WTC11 (cell line): ENCODE measurements at regions not wholly inside any gene's neighbourhood (a gene's known extent, or its start where the extent isn't known, plus 50 kb on each side); places are given as distances from the start of the nearest gene placed in this dataset.

Source experiments
- ATAC-seq: fragments of 200-7000 bp; cut with Tn5 transposase; 2 replicates; pipeline ENCODE4 v1.10.0; 2021; ENCODE audit warnings: mild to moderate bottlenecking, moderate library complexity
- CTCF ChIA-PET: fragments of 300-600 bp; sonication (Branson Sonifier 250); formaldehyde crosslinking; loops from one replicate; lab custom pipeline; 2021; ENCODE audit warnings: antibody characterized with exemption; lab: Charles Lee
- POLR2A ChIA-PET: fragments of 350-600 bp; sonication (Branson Sonifier 250); formaldehyde crosslinking; loops from one replicate; lab custom pipeline; 2021; ENCODE audit warnings: antibody characterized with exemption; lab: Charles Lee
- DNase-seq: peaks from one replicate; pipeline ENCODE4 v3.0.0; 2021; ENCODE audit warnings: low spot score
- H3K27ac Mint-ChIP-seq: 2 replicates; pipeline ENCODE4 v1.8.0; 2021; ENCODE audit warnings: mixed read lengths
- H3K27me3 Mint-ChIP-seq: 2 replicates; pipeline ENCODE4 v1.8.0; 2021; ENCODE audit warnings: low read depth, mild to moderate bottlenecking, moderate library complexity, mixed read lengths
- H3K36me3 Mint-ChIP-seq: 2 replicates; pipeline ENCODE4 v1.8.0; 2021; ENCODE audit warnings: mixed read lengths
- H3K4me1 Mint-ChIP-seq: 2 replicates; pipeline ENCODE4 v1.8.0; 2022; ENCODE audit warnings: mixed read lengths
- H3K4me3 Mint-ChIP-seq: 2 replicates; pipeline ENCODE4 v1.8.0; 2021; ENCODE audit warnings: mild to moderate bottlenecking, moderate library complexity, mixed read lengths
- H3K9me3 Mint-ChIP-seq: 2 replicates; pipeline ENCODE4 v1.8.0; 2021; ENCODE audit warnings: mixed read lengths
- ATF2 ChIP-seq: sonication (generic); formaldehyde crosslinking; IDR thresholded peaks from 2 replicates; pipeline ENCODE4 v1.8.1; 2022; ENCODE audit warnings: low read depth, missing genetic modification reagents, borderline replicate concordance
- CDX4 ChIP-seq: fragments of 250-450 bp; sonication (Bioruptor Pico); IDR thresholded peaks from 2 replicates; pipeline ENCODE4 v1.9.0; 2021; ENCODE audit warnings: moderate library complexity, mild to moderate bottlenecking, inconsistent platforms, borderline replicate concordance
- CREB1 ChIP-seq: sonication (generic); formaldehyde crosslinking; IDR thresholded peaks from 2 replicates; pipeline ENCODE4 v1.8.0; 2023; ENCODE audit warnings: mild to moderate bottlenecking, missing genetic modification reagents
- E2F1 ChIP-seq: sonication (generic); formaldehyde crosslinking; IDR thresholded peaks from 2 replicates; pipeline ENCODE4 v1.8.0; 2022; ENCODE audit warnings: mild to moderate bottlenecking, missing genetic modification reagents
- EMX1 ChIP-seq: fragments of 250-450 bp; sonication (Bioruptor Pico); IDR thresholded peaks from 2 replicates; pipeline ENCODE4 v1.8.0; 2021; ENCODE audit warnings: mild to moderate bottlenecking
- ESRRA ChIP-seq: sonication (generic); formaldehyde crosslinking; IDR thresholded peaks from 2 replicates; pipeline ENCODE4 v1.8.1; 2022; ENCODE audit warnings: mild to moderate bottlenecking, missing genetic modification reagents, borderline replicate concordance
- FOXP1 ChIP-seq: sonication (generic); formaldehyde crosslinking; IDR thresholded peaks from 2 replicates; pipeline ENCODE4 v1.8.0; 2022; ENCODE audit warnings: missing genetic modification reagents, mild to moderate bottlenecking, moderate library complexity, borderline replicate concordance
- GABPB1 ChIP-seq: sonication (generic); formaldehyde crosslinking; IDR thresholded peaks from 2 replicates; pipeline ENCODE4 v1.8.1; 2023; ENCODE audit warnings: mild to moderate bottlenecking, missing genetic modification reagents
- GTF2I ChIP-seq: fragments of 250-450 bp; sonication (Bioruptor Pico); conservative IDR thresholded peaks from 2 replicates; pipeline ENCODE4 v1.4.0; 2021; ENCODE audit warnings: mild to moderate bottlenecking
- HMGA2 ChIP-seq: fragments of 250-450 bp; sonication (Bioruptor Pico); IDR thresholded peaks from 2 replicates; pipeline ENCODE4 v1.4.0; 2021; ENCODE audit warnings: mild to moderate bottlenecking, moderate library complexity
- HMGXB4 ChIP-seq: sonication (generic); formaldehyde crosslinking; IDR thresholded peaks from 2 replicates; pipeline ENCODE4 v1.8.1; 2023; ENCODE audit warnings: mild to moderate bottlenecking, moderate library complexity, missing genetic modification reagents
- IRF1 ChIP-seq: sonication (generic); formaldehyde crosslinking; IDR thresholded peaks from 2 replicates; pipeline ENCODE4 v1.8.0; 2023; ENCODE audit warnings: missing genetic modification reagents
- RELA ChIP-seq: sonication (generic); formaldehyde crosslinking; IDR thresholded peaks from 2 replicates; pipeline ENCODE4 v1.8.1; 2022; ENCODE audit warnings: missing genetic modification reagents, mild to moderate bottlenecking, borderline replicate concordance
- RORB ChIP-seq: fragments of 250-450 bp; sonication (Bioruptor Pico); IDR thresholded peaks from 2 replicates; pipeline ENCODE4 v1.9.0; 2021; ENCODE audit warnings: mild to moderate bottlenecking
- SOX15 ChIP-seq: fragments of 250-450 bp; sonication (Bioruptor Pico); IDR thresholded peaks from 2 replicates; pipeline ENCODE4 v1.9.0; 2021; ENCODE audit warnings: mild to moderate bottlenecking
- TCF7 ChIP-seq: sonication (generic); formaldehyde crosslinking; IDR thresholded peaks from 2 replicates; pipeline ENCODE4 v1.8.0; 2022; ENCODE audit warnings: mild to moderate bottlenecking, low read depth, missing genetic modification reagents, moderate library complexity
- TEAD1 ChIP-seq: sonication (generic); formaldehyde crosslinking; IDR thresholded peaks from 2 replicates; pipeline ENCODE4 v1.8.0; 2022; ENCODE audit warnings: mild to moderate bottlenecking, missing genetic modification reagents
- TP53 ChIP-seq: sonication (generic); formaldehyde crosslinking; IDR thresholded peaks from 2 replicates; pipeline ENCODE4 v1.8.1; 2023; ENCODE audit warnings: mild to moderate bottlenecking, missing genetic modification reagents
- ZBTB43 ChIP-seq: sonication (generic); formaldehyde crosslinking; IDR thresholded peaks from 2 replicates; pipeline ENCODE4 v1.8.1; 2023; ENCODE audit warnings: mild to moderate bottlenecking, missing genetic modification reagents
- ZNF232 ChIP-seq: sonication (generic); formaldehyde crosslinking; IDR thresholded peaks from 2 replicates; pipeline ENCODE4 v1.8.0; 2022; ENCODE audit warnings: mild to moderate bottlenecking, missing genetic modification reagents
- ZNF425 ChIP-seq: fragments of 250-450 bp; sonication (Bioruptor Pico); conservative IDR thresholded peaks from 2 replicates; pipeline ENCODE4 v1.9.0; 2021; ENCODE audit warnings: mild to moderate bottlenecking
- ZNF512 ChIP-seq: sonication (generic); formaldehyde crosslinking; IDR thresholded peaks from 2 replicates; pipeline ENCODE4 v1.8.1; 2022; ENCODE audit warnings: missing genetic modification reagents, borderline replicate concordance

GRCh38 chr4:19382993-19383756, 868.5 kb upstream of the SLIT2 start (continued):
- TF ChIP-seq SOX15 (CRISPR knock-in tag) (no peak), CREB1 (no peak), CDX4 (no peak)

- TF ChIP-seq ATF2 (CRISPR knock-in tag) (no peak), TP53 (CRISPR knock-in tag) (no peak), ZNF512 (CRISPR knock-in tag) (no peak), TCF7 (CRISPR knock-in tag) (no peak), FOXP1 (CRISPR knock-in tag) (no peak), HMGA2 (CRISPR knock-in tag) (no peak), CDX4 (no peak), CREB1 (no peak), RELA (CRISPR knock-in tag) (no peak), RORB (CRISPR knock-in tag) (no peak), ZNF232 (CRISPR knock-in tag) (no peak), GABPB1 (CRISPR knock-in tag) (no peak)
- Mint-ChIP-seq H3K27me3 (no peaks in the 10 kb centered on the region; the same call in 1 of the 2 replicates), H3K4me1 (no peaks in the 10 kb centered on the region), H3K9me3 (no peaks in the 10 kb centered on the region), H3K4me3 (no peak overlapping the region), H3K36me3 (no peaks in the 10 kb centered on the region), H3K27ac (no peak overlapping the region)
- ChIA-PET POLR2A (no interaction called here), CTCF (interaction anchor here (0.6 kb wide), 1 partner anchor 84 kb away, joined by 3 read pairs; no protein-coding TSS in a partner anchor)
- DNase-seq (no peak), ATAC-seq (no peak)
These were observed 870.6 kb upstream of the SLIT2 start for GRCh38 chr4:19381068-19381467.

- Mint-ChIP-seq H3K4me3 (no peak overlapping the region), H3K9me3 (no peaks in the 10 kb centered on the region), H3K36me3 (no peaks in the 10 kb centered on the region), H3K4me1 (no peaks in the 10 kb centered on the region), H3K27ac (no peak overlapping the region), H3K27me3 (no peaks in the 10 kb centered on the region; the same call in 1 of the 2 replicates)
- DNase-seq (no peak), ATAC-seq (no peak)
- POLR2A ChIA-PET, result no interaction called here
- CTCF ChIA-PET, result interaction anchor here (0.6 kb wide), 1 partner anchor 84 kb away, joined by 3 read pairs; no protein-coding TSS in a partner anchor
- TF ChIP-seq E2F1 (CRISPR knock-in tag) (no peak), GTF2I (CRISPR knock-in tag) (no peak), IRF1 (CRISPR knock-in tag) (no peak), ZBTB43 (no peak), TEAD1 (no peak), HMGXB4 (no peak), ESRRA (CRISPR knock-in tag) (no peak), EMX1 (no peak), ZNF425 (CRISPR knock-in tag) (no peak)
These were observed 871.1 kb upstream of the SLIT2 start for GRCh38 chr4:19380600-19380999.
